ENCODE measurements at regions not wholly inside any gene's neighbourhood (a gene's known extent, or its start where the extent isn't known, plus 50 kb on each side); places are given as distances from the start of the nearest gene placed in this dataset.

DNA sequence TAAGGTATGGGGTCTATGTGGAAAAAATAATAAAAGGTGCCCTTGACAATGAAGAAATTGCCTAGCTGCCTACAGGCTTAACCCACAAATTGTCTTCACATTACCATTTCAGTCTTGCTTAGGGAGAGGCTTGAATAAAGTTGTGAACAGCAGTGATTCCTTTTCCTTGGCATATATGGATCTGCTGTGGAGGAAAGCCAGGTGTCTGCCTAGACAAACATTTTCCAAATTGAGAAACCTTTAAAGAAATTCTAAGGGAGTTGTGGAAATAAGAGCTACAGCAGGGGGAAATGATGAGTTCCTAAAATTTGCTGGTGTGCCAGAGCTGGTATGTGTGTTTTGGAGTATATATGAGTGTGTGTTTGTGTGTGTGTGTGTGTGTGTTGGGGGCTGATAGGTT lies 452.1 kb downstream of the NTRK3 start:
- TF ChIP-seq, protein P1, sequence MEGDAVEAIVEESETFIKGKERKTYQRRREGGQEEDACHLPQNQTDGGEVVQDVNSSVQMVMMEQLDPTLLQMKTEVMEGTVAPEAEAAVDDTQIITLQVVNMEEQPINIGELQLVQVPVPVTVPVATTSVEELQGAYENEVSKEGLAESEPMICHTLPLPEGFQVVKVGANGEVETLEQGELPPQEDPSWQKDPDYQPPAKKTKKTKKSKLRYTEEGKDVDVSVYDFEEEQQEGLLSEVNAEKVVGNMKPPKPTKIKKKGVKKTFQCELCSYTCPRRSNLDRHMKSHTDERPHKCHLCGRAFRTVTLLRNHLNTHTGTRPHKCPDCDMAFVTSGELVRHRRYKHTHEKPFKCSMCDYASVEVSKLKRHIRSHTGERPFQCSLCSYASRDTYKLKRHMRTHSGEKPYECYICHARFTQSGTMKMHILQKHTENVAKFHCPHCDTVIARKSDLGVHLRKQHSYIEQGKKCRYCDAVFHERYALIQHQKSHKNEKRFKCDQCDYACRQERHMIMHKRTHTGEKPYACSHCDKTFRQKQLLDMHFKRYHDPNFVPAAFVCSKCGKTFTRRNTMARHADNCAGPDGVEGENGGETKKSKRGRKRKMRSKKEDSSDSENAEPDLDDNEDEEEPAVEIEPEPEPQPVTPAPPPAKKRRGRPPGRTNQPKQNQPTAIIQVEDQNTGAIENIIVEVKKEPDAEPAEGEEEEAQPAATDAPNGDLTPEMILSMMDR (conservative IDR thresholded peaks at IDR 0.05; ENCODE audit: low read depth, low read length) = no peak
- TF ChIP-seq, protein P2, sequence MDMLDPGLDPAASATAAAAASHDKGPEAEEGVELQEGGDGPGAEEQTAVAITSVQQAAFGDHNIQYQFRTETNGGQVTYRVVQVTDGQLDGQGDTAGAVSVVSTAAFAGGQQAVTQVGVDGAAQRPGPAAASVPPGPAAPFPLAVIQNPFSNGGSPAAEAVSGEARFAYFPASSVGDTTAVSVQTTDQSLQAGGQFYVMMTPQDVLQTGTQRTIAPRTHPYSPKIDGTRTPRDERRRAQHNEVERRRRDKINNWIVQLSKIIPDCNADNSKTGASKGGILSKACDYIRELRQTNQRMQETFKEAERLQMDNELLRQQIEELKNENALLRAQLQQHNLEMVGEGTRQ (IDR thresholded peaks at IDR 0.05; ENCODE audit: low read depth, low read length) = no peak
- TF ChIP-seq POLR2A (IDR thresholded peaks at IDR 0.05; ENCODE audit: low read depth, low read length) = no peak
- no peak for TF ChIP-seq BHLHE40 (IDR thresholded peaks at IDR 0.05; ENCODE audit: low read depth, low read length)
- no peak for TF ChIP-seq MAZ (IDR thresholded peaks at IDR 0.05; ENCODE audit: borderline replicate concordance, low read depth, low read length)
- TF ChIP-seq CEBPB (IDR thresholded peaks at IDR 0.05; ENCODE audit: low read depth, low read length) = no peak
- no peak for TF ChIP-seq FOS (IDR thresholded peaks at IDR 0.05; ENCODE audit: low read depth, low read length)
- TF ChIP-seq RCOR1 (IDR thresholded peaks at IDR 0.05; ENCODE audit: insufficient replicate concordance, low read length) = no peak
